CD14-positive monocyte (primary cell): ENCODE measurements at regions not wholly inside any gene's neighbourhood (a gene's known extent, or its start where the extent isn't known, plus 50 kb on each side); places are given as distances from the start of the nearest gene placed in this dataset. TPM values are rescaled to one million over a fixed set of nuclear protein-coding genes. Genes with fewer than 3 reads are reported as not detected.

Experiments used
- DNase-seq, 3 donors: peaks; one replicate each; pipeline ENCODE4 v3.0.0-alpha.2; 2011 to 2022
- H2AFZ ChIP-seq: 2 replicates; pipeline ENCODE4 v1.6.0; 2012; ENCODE audit warnings: mild to moderate bottlenecking, low read depth, low read length, inconsistent platforms; ENCODE audit not compliant: insufficient read depth, poor library complexity, severe bottlenecking
- H3K27ac ChIP-seq, 2 donors: 1 replicate in 1 of 2; 2 replicates in 1 of 2; pipeline ENCODE4 v1.5.1; 2012 to 2013; ENCODE audit warnings: low read length in 2 of 2, control low read depth in 1 of 2, inconsistent platforms in 1 of 2, low read depth in 1 of 2, mild to moderate bottlenecking in 1 of 2
- H3K27me3 ChIP-seq, 2 donors: one replicate each; pipeline versions ENCODE4 v1.6.0 to v1.6.1; 2011 to 2013; ENCODE audit warnings: low read length in 2 of 2; ENCODE audit not compliant: control insufficient read depth in 2 of 2, insufficient read depth in 2 of 2
- H3K36me3 ChIP-seq, 2 donors: replicated peaks in 1 of 2; 1 replicate in 1 of 2; 2 replicates in 1 of 2; pipeline versions ENCODE4 v1.5.1 to v1.6.1; 2012 to 2013; ENCODE audit warnings: low read length in 2 of 2, control low read depth in 1 of 2, inconsistent platforms in 1 of 2, mild to moderate bottlenecking in 1 of 2; ENCODE audit not compliant: insufficient read depth in 2 of 2, control insufficient read depth in 1 of 2
- H3K4me1 ChIP-seq, 2 donors: 1 replicate in 1 of 2; 2 replicates in 1 of 2; pipeline versions ENCODE4 v1.5.1 to v1.6.1; 2012 to 2013; ENCODE audit warnings: low read length in 2 of 2, control low read depth in 1 of 2, inconsistent platforms in 1 of 2, mild to moderate bottlenecking in 1 of 2, moderate library complexity in 1 of 2; ENCODE audit not compliant: insufficient read depth in 2 of 2, control insufficient read depth in 1 of 2
- H3K4me2 ChIP-seq: replicated peaks from 2 replicates; pipeline ENCODE3; 2012; ENCODE audit warnings: low read length, moderate library complexity, mild to moderate bottlenecking; ENCODE audit not compliant: poor library complexity, severe bottlenecking; ENCODE audit errors: extremely low read depth
- H3K4me3 ChIP-seq, 3 experiments: fragments of 200-600 bp in 1 of 3; sonication (generic) in 1 of 3; replicated peaks in 1 of 3; 1 replicate in 2 of 3; 2 replicates in 1 of 3; pipeline ENCODE4 v1.5.1; 2011 to 2013; ENCODE audit warnings: low read length in 3 of 3, mild to moderate bottlenecking in 3 of 3, control low read depth in 2 of 3, low read depth in 2 of 3, inconsistent platforms in 1 of 3, moderate library complexity in 1 of 3
- H3K79me2 ChIP-seq: 2 replicates; pipeline ENCODE4 v1.6.0; 2012; ENCODE audit warnings: mild to moderate bottlenecking, control low read depth, inconsistent platforms, low read length, moderate library complexity; ENCODE audit not compliant: insufficient read depth
- H3K9ac ChIP-seq: 2 replicates; pipeline ENCODE4 v1.6.0; 2017; ENCODE audit warnings: low read length, mild to moderate bottlenecking; ENCODE audit not compliant: insufficient read depth, poor library complexity, severe bottlenecking
- H3K9me3 ChIP-seq, 2 donors: replicated peaks in 1 of 2; 1 replicate in 1 of 2; 2 replicates in 1 of 2; pipeline versions ENCODE4 v1.5.1 to v1.6.1; 2012 to 2013; ENCODE audit warnings: low read length in 2 of 2, control low read depth in 1 of 2; ENCODE audit not compliant: control insufficient read depth in 1 of 2, insufficient read depth in 1 of 2
- H4K20me1 ChIP-seq: 2 replicates; pipeline ENCODE4 v1.6.0; 2012; ENCODE audit warnings: mild to moderate bottlenecking, low read length, control low read depth, moderate library complexity; ENCODE audit not compliant: insufficient read depth
- H3K27ac Mint-ChIP-seq, 7 donors: one replicate each; pipeline ENCODE4 v1.8.0; 2020; ENCODE audit warnings: mild to moderate bottlenecking in 7 of 7, mixed read lengths in 7 of 7, moderate library complexity in 6 of 7, inconsistent platforms in 2 of 7
- H3K27me3 Mint-ChIP-seq, 3 donors: one replicate each; pipeline ENCODE4 v1.8.0; 2021 to 2022; ENCODE audit warnings: low read depth in 3 of 3, mild to moderate bottlenecking in 3 of 3, mixed read lengths in 3 of 3, moderate library complexity in 3 of 3, inconsistent platforms in 1 of 3
- H3K36me3 Mint-ChIP-seq, 2 donors: one replicate each; pipeline ENCODE4 v1.8.0; 2020; ENCODE audit warnings: mixed read lengths in 2 of 2, inconsistent platforms in 1 of 2, mild to moderate bottlenecking in 1 of 2
- H3K4me1 Mint-ChIP-seq: one replicate; pipeline ENCODE4 v1.8.0; 2020; ENCODE audit warnings: mild to moderate bottlenecking, mixed read lengths
- H3K4me3 Mint-ChIP-seq, 2 donors: one replicate each; pipeline ENCODE4 v1.8.0; 2020; ENCODE audit warnings: mild to moderate bottlenecking in 2 of 2, mixed read lengths in 2 of 2, moderate library complexity in 1 of 2
- H3K9me3 Mint-ChIP-seq, 7 donors: one replicate each; pipeline ENCODE4 v1.8.0; 2020 to 2022; ENCODE audit warnings: mixed read lengths in 7 of 7, mild to moderate bottlenecking in 6 of 7, moderate library complexity in 6 of 7, inconsistent platforms in 2 of 7
- CTCF ChIP-seq: fragments of 200-600 bp; IDR thresholded peaks from one replicate; pipeline ENCODE4 v1.8.0; 2022; ENCODE audit warnings: antibody characterized with exemption, mild to moderate bottlenecking
- WGBS: methylation state at CpG from one replicate; pipeline ENCODE4 v1.1.5; 2013; ENCODE audit warnings: missing lambda C conversion rate; ENCODE audit not compliant: insufficient coverage; 5-methylcytosine and 5-hydroxymethylcytosine counted together
- intact Hi-C, 2 donors: fragments of 100-400 bp; cut with micrococcal nuclease; formaldehyde crosslinking; loops; one replicate each; pipeline versions ENCODE4 v1.15.0 to v1.15.1; 2023
- small RNA-seq: library from RNA; depleted of rRNA; stranded (forward); fragments of <200 nt; gene quantifications from one replicate; pipeline ENCODE3, GENCODE V24; 2012; ENCODE audit warnings: low read depth; ENCODE audit not compliant: insufficient read length

- no peak for DNase-seq
- Mint-ChIP-seq H3K9me3 (peaks cover 0 to 4% (median 2%) of the 10 kb centered on the region in 7 donors), H3K4me3 (no peak overlapping the region), H3K27me3 (peaks cover 0 to 1% (median 0%) of the 10 kb centered on the region in 3 donors), H3K4me1 (no peaks in the 10 kb centered on the region), H3K27ac (no peak overlapping the region), H3K36me3 (no peaks in the 10 kb centered on the region)
- WGBS: 100% methylated on average over 2 of the region's 6 CpGs
- no peaks in the 10 kb centered on the region for H3K4me1 ChIP-seq
- no peak overlapping the region for H3K9ac ChIP-seq
- no peaks in the 10 kb centered on the region for H4K20me1 ChIP-seq
- H3K79me2 ChIP-seq: no peaks in the 10 kb centered on the region
- no peak for TF ChIP-seq CTCF
- no peak overlapping the region for H3K27ac ChIP-seq
- H3K4me2 ChIP-seq: no peak overlapping the region
- no peak overlapping the region for H3K4me3 ChIP-seq
- no peak overlapping the region for H2AFZ ChIP-seq
- intact Hi-C loops: no loop called here
- no peaks in the 10 kb centered on the region for H3K36me3 ChIP-seq
- no peaks in the 10 kb centered on the region for H3K27me3 ChIP-seq
- H3K9me3 ChIP-seq: no peaks in the 10 kb centered on the region
These were observed 50.3 kb upstream of the BTBD3 start for GRCh38 chr20:11867291-11867919.

Small RNAs in the stretch of these regions (small RNA-seq; reads per million reads assigned to genes)
- gene AL080274.1 (not detected), gene RN7SKP111 (not detected)
